ENCODE measurements at regions not wholly inside any gene's neighbourhood (a gene's known extent, or its start where the extent isn't known, plus 50 kb on each side); places are given as distances from the start of the nearest gene placed in this dataset.
"Not testable (repeated sequence)": the region's sequence is repeated elsewhere in the genome, so short reads cannot be mapped to it uniquely, and the experiment has no call there.

- DNase-seq: no peak
These were observed 855.4 kb downstream of the TAF11L14 start for GRCh38 chr5:18489703-18490102.

- no peak for DNase-seq
These were observed 857.1 kb downstream of the TAF11L14 start for GRCh38 chr5:18491349-18491748.

- no peak for DNase-seq
These were observed 860.9 kb downstream of the TAF11L14 start for GRCh38 chr5:18495157-18495556.

- DNase-seq: no peak
These were observed 861.8 kb downstream of the TAF11L14 start for GRCh38 chr5:18496041-18496440.

GRCh38 chr5:18497089-18497488 is 862.8 kb downstream of the TAF11L14 start:
- no peak for DNase-seq

- DNase-seq: no peak
These were observed 869.6 kb downstream of the TAF11L14 start for GRCh38 chr5:18503797-18504328.

- no peak for DNase-seq
These were observed 872.9 kb downstream of the TAF11L14 start for GRCh38 chr5:18507114-18507513.

- no peak for DNase-seq
These were observed 883.6 kb downstream of the TAF11L14 start for GRCh38 chr5:18517641-18518380.

- no peak for DNase-seq
These were observed 889.1 kb downstream of the TAF11L14 start for GRCh38 chr5:18523380-18523779.

GRCh38 chr5:18526792-18527405 is 892.6 kb downstream of the TAF11L14 start:
- no peak for DNase-seq

- DNase-seq: no peak
These were observed 898.9 kb downstream of the TAF11L14 start for GRCh38 chr5:18533137-18533536.

GRCh38 chr5:18534119-18534518 is 899.9 kb downstream of the TAF11L14 start:
- DNase-seq: no peak

GRCh38 chr5:18535753-18536152 is 901.5 kb downstream of the TAF11L14 start:
- not testable (repeated sequence) for DNase-seq

- no peak for DNase-seq
These were observed 910.2 kb downstream of the TAF11L14 start for GRCh38 chr5:18544421-18544820.

- DNase-seq: no peak
These were observed 912.3 kb downstream of the TAF11L14 start for GRCh38 chr5:18546591-18546990.

- no peak for DNase-seq
These were observed 917.5 kb downstream of the TAF11L14 start for GRCh38 chr5:18551716-18552115.

- DNase-seq: no peak
These were observed 919.0 kb downstream of the TAF11L14 start for GRCh38 chr5:18553269-18553668.

GRCh38 chr5:18560602-18561001 is 926.3 kb downstream of the TAF11L14 start:
- DNase-seq: no peak

GRCh38 chr5:18563853-18564252 is 929.6 kb downstream of the TAF11L14 start:
- DNase-seq: no peak

- DNase-seq: no peak
These were observed 932.4 kb downstream of the TAF11L14 start for GRCh38 chr5:18566671-18567070.

- no peak for DNase-seq
These were observed 942.3 kb downstream of the TAF11L14 start for GRCh38 chr5:18576586-18576985.

GRCh38 chr5:18601185-18601584 is 966.9 kb downstream of the TAF11L14 start:
- no peak for DNase-seq

- DNase-seq: no peak
These were observed 968.1 kb downstream of the TAF11L14 start for GRCh38 chr5:18602402-18602801.

- DNase-seq: no peak
These were observed 970.9 kb downstream of the TAF11L14 start for GRCh38 chr5:18605186-18605585.

Measured in activated effector memory CD4-positive, alpha-beta T cell treated with anti-CD3 and anti-CD28 coated beads, Interleukin-2, amount 50 U/mL, for 16 hours (primary cell).